Fibroblast of mammary gland (primary cell): ENCODE measurements at regions not wholly inside any gene's neighbourhood (a gene's known extent, or its start where the extent isn't known, plus 50 kb on each side); places are given as distances from the start of the nearest gene placed in this dataset.

ENCODE experiments used
- DNase-seq: peaks from one replicate; pipeline ENCODE4 v3.0.0-alpha.2; 2010; ENCODE audit warnings: low read depth
- H3K4me3 ChIP-seq: 2 replicates; pipeline ENCODE4 v1.5.1; 2011; ENCODE audit warnings: low read depth, mild to moderate bottlenecking, low read length, moderate library complexity; ENCODE audit not compliant: control insufficient read depth
- TF ChIP-seq, protein P1 (sequence below): conservative IDR thresholded peaks from 2 replicates; pipeline ENCODE4 v1.5.1; 2011; ENCODE audit warnings: low read depth, low read length, inconsistent platforms; ENCODE audit not compliant: control insufficient read depth, insufficient read depth

DNA sequence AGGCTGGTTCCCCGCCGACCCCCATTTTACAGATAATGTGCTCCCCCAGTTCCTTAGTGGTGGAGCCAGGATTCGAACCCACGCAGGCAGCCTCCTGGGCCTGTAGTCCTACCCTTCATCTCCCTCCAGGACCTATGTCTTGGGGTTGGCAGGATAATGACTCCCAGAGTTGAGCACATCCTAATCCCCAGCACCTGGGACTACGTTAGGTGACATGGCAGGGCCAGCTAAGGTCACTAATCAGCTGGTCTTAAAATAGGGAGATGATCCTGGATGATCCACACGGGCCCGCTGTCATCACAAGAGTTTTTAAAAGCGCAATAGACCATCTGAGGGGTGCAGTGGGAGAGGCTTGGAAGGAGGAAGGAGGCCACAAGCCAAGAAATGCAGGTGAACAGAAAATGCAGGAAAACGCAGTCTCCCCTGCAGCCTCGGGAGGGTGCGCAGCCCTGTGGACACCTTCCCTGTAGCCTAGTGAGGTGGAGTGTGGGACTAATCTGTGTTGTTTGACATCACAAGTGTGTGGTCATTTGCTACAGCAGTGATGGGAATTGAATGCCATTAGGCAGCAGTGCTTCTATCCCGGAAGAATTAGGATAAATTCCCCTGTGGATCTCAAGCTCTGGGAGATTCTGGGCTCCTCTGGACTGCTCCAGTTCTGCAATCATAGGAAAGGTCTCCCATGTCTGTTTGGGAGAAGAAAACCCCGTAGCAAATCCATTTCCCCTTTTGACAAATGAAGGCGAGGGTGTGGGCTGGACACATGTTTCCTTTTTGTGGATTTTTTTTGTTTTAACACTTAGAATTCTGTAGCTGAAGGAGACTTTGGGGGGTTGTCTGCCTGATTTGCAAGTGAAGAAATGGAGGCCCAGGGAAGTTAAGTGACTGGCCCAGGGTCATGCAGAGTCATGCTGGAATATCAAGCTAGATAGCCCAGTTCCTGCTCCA is 297.7 kb downstream of the SEC14L1 start:
- TF ChIP-seq, protein P1, sequence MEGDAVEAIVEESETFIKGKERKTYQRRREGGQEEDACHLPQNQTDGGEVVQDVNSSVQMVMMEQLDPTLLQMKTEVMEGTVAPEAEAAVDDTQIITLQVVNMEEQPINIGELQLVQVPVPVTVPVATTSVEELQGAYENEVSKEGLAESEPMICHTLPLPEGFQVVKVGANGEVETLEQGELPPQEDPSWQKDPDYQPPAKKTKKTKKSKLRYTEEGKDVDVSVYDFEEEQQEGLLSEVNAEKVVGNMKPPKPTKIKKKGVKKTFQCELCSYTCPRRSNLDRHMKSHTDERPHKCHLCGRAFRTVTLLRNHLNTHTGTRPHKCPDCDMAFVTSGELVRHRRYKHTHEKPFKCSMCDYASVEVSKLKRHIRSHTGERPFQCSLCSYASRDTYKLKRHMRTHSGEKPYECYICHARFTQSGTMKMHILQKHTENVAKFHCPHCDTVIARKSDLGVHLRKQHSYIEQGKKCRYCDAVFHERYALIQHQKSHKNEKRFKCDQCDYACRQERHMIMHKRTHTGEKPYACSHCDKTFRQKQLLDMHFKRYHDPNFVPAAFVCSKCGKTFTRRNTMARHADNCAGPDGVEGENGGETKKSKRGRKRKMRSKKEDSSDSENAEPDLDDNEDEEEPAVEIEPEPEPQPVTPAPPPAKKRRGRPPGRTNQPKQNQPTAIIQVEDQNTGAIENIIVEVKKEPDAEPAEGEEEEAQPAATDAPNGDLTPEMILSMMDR: no peak
- no peak for DNase-seq
- H3K4me3 ChIP-seq: no peak overlapping the region

DNA sequence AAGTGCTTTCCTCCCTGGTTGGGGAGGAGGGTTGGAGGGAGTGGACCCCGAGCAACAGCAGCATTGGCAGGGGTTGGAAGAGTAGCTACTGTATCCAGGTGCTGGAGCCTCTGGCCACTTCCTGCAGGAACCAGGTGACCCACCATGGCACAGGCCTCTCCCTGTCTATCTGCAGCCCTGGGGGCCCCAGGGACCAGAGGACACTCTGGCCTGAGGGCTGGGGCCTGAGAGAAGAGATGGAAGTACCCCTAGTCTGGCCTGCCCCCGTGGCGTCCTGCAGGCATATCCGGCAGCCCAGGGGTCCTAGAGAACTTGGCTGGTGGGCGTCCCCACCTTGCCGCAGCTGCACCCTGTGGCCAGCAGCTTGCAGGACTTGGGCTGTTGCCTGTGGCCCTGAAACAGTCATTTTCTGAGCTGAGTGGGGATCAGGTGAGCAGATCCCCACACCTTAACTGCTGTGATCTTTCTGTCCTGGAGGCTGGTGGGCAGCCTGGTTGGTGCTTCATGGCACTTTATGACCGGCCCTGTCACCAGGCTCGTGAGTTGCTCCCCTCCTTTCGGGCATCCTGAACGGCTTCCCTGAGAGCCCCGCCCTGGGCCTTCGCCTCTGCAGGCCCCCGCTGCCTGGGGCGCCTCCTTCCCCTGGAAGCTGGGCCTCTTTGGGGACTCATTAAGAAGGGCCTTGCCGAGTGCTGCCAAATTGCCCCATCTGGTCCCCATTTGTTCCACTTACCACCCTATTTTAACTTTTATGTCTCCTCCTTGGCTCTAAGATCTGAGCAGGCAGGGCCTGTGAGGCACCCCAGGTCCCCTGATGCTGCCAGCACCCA is 298.6 kb downstream of the SEC14L1 start:
- DNase-seq: no peak
- H3K4me3 ChIP-seq: no peak overlapping the region
- TF ChIP-seq, protein P1: no peak

DNA sequence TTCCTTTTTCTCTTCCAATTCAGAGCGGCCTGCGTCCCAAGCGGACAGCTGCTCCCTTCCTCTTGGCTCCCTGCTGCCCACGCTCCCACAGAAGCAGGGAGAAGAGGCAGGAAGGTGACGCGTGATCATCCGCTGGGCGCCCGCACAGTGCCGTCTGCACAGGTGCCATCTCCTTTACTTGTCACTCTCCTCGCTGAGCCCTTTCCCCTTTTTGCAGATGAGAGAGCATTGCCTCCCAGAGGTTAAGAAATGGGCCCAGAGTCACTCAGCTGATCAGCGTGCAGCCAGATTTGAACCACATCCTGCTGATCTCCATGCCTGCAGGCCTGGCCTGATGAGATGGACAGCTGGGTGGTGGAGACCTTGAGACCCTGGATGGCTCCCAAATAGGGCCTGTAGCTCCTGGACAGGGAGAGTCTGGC is 299.8 kb downstream of the SEC14L1 start:
- no peak for DNase-seq
- no peak overlapping the region for H3K4me3 ChIP-seq
- TF ChIP-seq, protein P1: no peak

DNA sequence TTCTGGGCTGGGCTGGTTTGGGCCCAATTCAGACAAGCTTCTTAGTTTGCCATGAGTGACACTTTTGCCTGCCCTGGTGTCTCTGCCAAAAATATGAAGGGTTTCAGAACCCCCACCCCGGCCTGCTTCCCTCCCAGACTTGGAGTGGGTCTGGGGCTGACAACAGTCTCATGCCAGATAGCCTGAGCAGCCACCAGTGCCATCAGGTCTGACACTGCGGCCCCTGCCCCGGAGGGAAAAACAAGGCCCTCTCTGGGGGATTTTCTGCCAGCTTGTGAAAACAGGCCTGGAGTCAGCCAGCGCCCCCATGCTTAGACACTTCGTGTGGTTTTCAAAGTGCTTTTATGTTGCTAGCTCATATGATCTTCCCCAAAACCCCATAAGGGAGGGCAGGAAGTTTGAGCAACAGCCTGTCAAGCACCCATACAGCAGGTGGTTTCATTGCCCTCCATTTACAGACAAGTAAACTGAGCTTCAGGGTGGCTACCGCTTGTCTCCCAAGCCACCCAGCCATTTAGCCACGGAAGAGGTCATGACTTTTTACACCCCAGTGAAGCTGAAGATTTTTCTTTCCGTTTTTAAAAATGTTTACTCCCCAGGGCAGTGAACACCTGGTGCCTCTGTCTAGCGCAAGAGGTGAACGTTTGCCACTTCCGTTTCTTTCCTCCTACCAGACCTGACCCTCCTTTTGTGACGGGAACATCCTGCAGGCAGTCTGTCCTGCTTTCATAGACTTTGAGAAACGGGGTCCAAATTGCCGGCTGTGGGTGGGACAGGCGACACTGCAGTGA is 300.6 kb downstream of the SEC14L1 start:
- DNase-seq: no peak

DNA sequence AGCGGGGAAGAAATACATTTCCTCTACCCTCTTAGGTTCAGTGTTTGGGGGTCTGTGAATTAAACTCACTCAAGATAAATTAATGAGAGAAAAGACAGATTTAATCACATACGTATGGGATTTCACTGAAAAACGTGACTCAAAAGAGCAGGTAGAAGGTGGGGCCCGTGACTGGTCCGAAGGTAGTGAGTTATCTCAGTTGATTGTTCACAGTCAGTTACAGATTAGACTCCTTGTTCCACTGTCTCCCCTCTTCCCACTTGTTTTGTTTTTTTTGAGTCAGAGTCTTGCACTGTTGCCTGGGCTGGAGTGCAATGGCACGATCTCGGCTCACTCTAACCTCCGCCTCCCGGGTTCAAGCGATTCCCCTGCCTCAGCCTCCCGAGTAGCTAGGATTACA is 301.2 kb downstream of the SEC14L1 start:
- TF ChIP-seq, protein P1: no peak
- no peak for DNase-seq
- H3K4me3 ChIP-seq: no peak overlapping the region

More for the DNA sequence above, 300.6 kb downstream of the SEC14L1 start:
- TF ChIP-seq, protein P1: no peak
- no peak overlapping the region for H3K4me3 ChIP-seq
